Cardiac fibroblast (primary cell): ENCODE measurements at regions not wholly inside any gene's neighbourhood (a gene's known extent, or its start where the extent isn't known, plus 50 kb on each side); places are given as distances from the start of the nearest gene placed in this dataset.

Source experiments
- DNase-seq, 2 donors: peaks; one replicate each; pipeline versions ENCODE4 v3.0.0 to v3.0.0-alpha.2; 2010; ENCODE audit warnings: low read depth in 2 of 2
- H3K4me3 ChIP-seq, 2 donors: replicated peaks in 1 of 2; 1 replicate in 1 of 2; 2 replicates in 1 of 2; pipeline ENCODE4 v1.5.1; 2011; ENCODE audit warnings: low read depth in 2 of 2, low read length in 2 of 2, mild to moderate bottlenecking in 2 of 2, moderate library complexity in 1 of 2
- CTCF ChIP-seq: IDR thresholded peaks from one replicate; pipeline ENCODE4 v1.5.1; 2011; ENCODE audit warnings: low read depth, mild to moderate bottlenecking, low read length, inconsistent platforms

DNA sequence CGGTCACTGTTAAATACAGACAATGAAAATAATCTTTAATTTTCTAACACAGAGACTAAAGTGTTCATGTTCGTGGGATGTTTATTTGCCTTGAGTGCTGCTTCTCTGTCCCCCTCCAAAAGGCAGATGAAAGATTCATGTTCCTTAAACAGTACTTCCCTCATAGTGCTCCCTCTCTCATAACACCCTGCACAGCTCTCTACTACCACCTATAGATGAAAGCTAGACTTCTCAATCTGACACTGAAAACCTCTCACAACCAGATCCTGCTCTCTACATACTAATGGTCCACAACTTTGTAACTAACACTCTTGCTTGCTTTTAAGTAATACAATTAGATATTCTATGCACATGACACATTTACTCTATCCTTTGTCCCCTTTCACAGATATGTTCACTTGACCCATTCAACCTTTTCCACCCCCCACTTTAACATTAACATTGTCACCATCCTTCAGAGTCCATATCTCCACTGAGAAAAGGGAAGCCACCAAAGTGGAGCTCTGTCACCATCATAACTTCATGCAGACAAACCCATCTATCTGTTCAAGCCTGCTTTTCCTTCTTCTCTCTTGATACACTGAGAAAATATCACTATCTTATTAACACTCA lies 266.4 kb upstream of the USP15 start:
- H3K4me3 ChIP-seq: no peak overlapping the region
- DNase-seq: peak in 1 of 2 donors; percentile 11
- peak; percentile 37 for TF ChIP-seq CTCF

GRCh38 chr12:61996717-61997116 lies 263.5 kb upstream of the USP15 start:
- no peak for DNase-seq
- TF ChIP-seq CTCF: no peak
- H3K4me3 ChIP-seq: no peak overlapping the region

- DNase-seq: no peak
- TF ChIP-seq CTCF: no peak
- H3K4me3 ChIP-seq: no peak overlapping the region
These were observed 261.4 kb upstream of the USP15 start for GRCh38 chr12:61998791-61999190.

- no peak overlapping the region for H3K4me3 ChIP-seq
- TF ChIP-seq CTCF: no peak
- no peak for DNase-seq
These were observed 260.9 kb upstream of the USP15 start for GRCh38 chr12:61999311-61999710.

DNA sequence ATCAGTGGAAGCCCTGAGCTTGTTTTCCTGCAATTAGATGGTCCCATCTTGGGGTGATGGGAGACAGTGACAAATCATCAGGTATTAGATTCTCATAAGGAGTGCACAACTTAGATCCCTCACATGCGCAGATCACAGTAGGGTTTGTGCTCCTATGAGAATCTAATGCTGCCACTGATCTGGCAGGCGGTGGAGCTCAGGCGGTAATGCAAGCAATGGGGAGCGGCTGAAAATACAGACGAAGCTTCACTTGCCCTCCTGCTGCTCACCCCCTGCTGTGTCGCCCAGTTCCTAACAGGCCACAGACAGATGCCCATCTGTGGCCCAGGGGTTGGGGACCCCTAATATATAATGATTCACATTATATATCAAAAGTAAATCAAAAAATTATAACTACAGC lies 258.8 kb upstream of the USP15 start:
- DNase-seq: no peak
- H3K4me3 ChIP-seq: no peak overlapping the region
- no peak for TF ChIP-seq CTCF

GRCh38 chr12:62003226-62003625 lies 257.0 kb upstream of the USP15 start:
- no peak for DNase-seq
- TF ChIP-seq CTCF: no peak
- no peak overlapping the region for H3K4me3 ChIP-seq

DNA sequence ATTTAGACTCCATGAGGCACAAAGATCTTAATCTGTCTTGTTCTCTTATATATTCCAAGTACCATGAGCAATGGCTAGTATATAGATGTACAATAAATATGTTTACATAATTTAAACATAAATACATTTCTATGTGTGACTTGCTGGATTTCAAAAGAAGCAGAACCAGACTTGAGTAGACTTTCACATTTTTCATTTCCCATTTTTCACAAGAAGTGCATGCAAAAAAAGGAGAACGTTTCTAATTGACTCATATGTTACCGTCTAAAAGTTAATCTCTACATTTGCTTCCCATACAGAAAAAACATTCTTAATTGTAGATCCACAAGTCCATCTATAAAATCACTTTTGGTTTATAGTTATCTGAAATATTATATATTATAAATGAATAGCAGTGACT lies 256.5 kb upstream of the USP15 start:
- TF ChIP-seq CTCF: no peak
- H3K4me3 ChIP-seq: no peak overlapping the region
- DNase-seq: no peak
